GM12878 (cell line): ENCODE measurements at regions not wholly inside any gene's neighbourhood (a gene's known extent, or its start where the extent isn't known, plus 50 kb on each side); places are given as distances from the start of the nearest gene placed in this dataset.
"Not testable (repeated sequence)": the region's sequence is repeated elsewhere in the genome, so short reads cannot be mapped to it uniquely, and the experiment has no call there.

Experiments
- CBX3 ChIP-seq: fragments of 200-600 bp; sonication (generic); IDR thresholded peaks from 2 replicates; pipeline ENCODE4 v1.6.1; 2016; ENCODE audit warnings: low read depth, borderline replicate concordance
- EGR1 ChIP-seq, 2 experiments: IDR thresholded peaks; 1 replicate in 1 of 2; 2 replicates in 1 of 2; pipeline ENCODE4 v1.6.1; 2011 to 2012; ENCODE audit warnings: low read depth in 2 of 2, low read length in 2 of 2, borderline replicate concordance in 1 of 2, mild to moderate bottlenecking in 1 of 2, moderate library complexity in 1 of 2
- EP300 ChIP-seq, 2 experiments: fragments of 150-350 bp in 1 of 2; IDR thresholded peaks; 2 replicates each; pipeline ENCODE4 v1.6.1; 2011 to 2012; ENCODE audit warnings: low read depth in 2 of 2, low read length in 2 of 2, borderline replicate concordance in 1 of 2, improper control_type of control experiment in 1 of 2, inconsistent platforms in 1 of 2; ENCODE audit not compliant: control insufficient read depth in 1 of 2
- ESRRA ChIP-seq: IDR thresholded peaks from 2 replicates; pipeline ENCODE4 v1.6.1; 2012; ENCODE audit warnings: mild to moderate bottlenecking, low read length, improper control_type of control experiment
- FOXM1 ChIP-seq: IDR thresholded peaks from 2 replicates; pipeline ENCODE4 v1.6.1; 2012; ENCODE audit warnings: low read depth, mild to moderate bottlenecking, inconsistent platforms, low read length, moderate library complexity
- MYB ChIP-seq: fragments of 150-350 bp; IDR thresholded peaks from 2 replicates; pipeline ENCODE4 v1.6.1; 2014; ENCODE audit warnings: mild to moderate bottlenecking, low read depth, low read length, borderline replicate concordance
- RAD51 ChIP-seq: fragments of 450-650 bp; IDR thresholded peaks from 2 replicates; pipeline ENCODE4 v1.6.1; 2016; ENCODE audit warnings: moderate library complexity, mild to moderate bottlenecking, inconsistent platforms
- RFX5 ChIP-seq: IDR thresholded peaks from 2 replicates; pipeline ENCODE4 v1.6.1; 2011; ENCODE audit warnings: low read depth, low read length, improper control_type of control experiment
- TAF1 ChIP-seq: IDR thresholded peaks from 2 replicates; pipeline ENCODE4 v1.6.1; 2011; ENCODE audit warnings: mild to moderate bottlenecking, low read depth, low read length, borderline replicate concordance
- USF1 ChIP-seq: IDR thresholded peaks from 2 replicates; pipeline ENCODE4 v1.6.1; 2011; ENCODE audit warnings: borderline replicate concordance, low read depth, mild to moderate bottlenecking, moderate library complexity, mixed read lengths, low read length; ENCODE audit not compliant: insufficient read depth; ENCODE audit errors: extremely low read length
- ZNF24 ChIP-seq: fragments of 450-650 bp; IDR thresholded peaks from 2 replicates; pipeline ENCODE4 v1.6.1; 2017; ENCODE audit warnings: antibody characterized with exemption, mild to moderate bottlenecking
- TF ChIP-seq, protein P1 (sequence below), 3 experiments: IDR thresholded peaks in 2 of 3; conservative IDR thresholded peaks in 1 of 3; 2 replicates each; pipeline ENCODE4 v1.5.1; 2011; ENCODE audit warnings: low read depth in 3 of 3, low read length in 3 of 3, mild to moderate bottlenecking in 3 of 3, control low read depth in 2 of 3, moderate library complexity in 2 of 3, inconsistent platforms in 1 of 3, mixed read lengths in 1 of 3; ENCODE audit not compliant: control insufficient read depth in 2 of 3, insufficient read depth in 1 of 3; ENCODE audit errors: extremely low read depth in 1 of 3
- TF ChIP-seq, protein P2 (sequence below): fragments of 450-650 bp; IDR thresholded peaks from 2 replicates; pipeline ENCODE4 v1.6.1; 2016; ENCODE audit warnings: mild to moderate bottlenecking
- TF ChIP-seq, protein P3 (sequence below): IDR thresholded peaks from 2 replicates; pipeline ENCODE4 v1.6.1; 2011; ENCODE audit warnings: borderline replicate concordance, low read depth, mild to moderate bottlenecking, moderate library complexity, low read length; ENCODE audit not compliant: insufficient read depth, poor library complexity, severe bottlenecking

GRCh38 chr7:125915381-125915948 is 985.8 kb upstream of the POT1 start:
- TF ChIP-seq, protein P1, sequence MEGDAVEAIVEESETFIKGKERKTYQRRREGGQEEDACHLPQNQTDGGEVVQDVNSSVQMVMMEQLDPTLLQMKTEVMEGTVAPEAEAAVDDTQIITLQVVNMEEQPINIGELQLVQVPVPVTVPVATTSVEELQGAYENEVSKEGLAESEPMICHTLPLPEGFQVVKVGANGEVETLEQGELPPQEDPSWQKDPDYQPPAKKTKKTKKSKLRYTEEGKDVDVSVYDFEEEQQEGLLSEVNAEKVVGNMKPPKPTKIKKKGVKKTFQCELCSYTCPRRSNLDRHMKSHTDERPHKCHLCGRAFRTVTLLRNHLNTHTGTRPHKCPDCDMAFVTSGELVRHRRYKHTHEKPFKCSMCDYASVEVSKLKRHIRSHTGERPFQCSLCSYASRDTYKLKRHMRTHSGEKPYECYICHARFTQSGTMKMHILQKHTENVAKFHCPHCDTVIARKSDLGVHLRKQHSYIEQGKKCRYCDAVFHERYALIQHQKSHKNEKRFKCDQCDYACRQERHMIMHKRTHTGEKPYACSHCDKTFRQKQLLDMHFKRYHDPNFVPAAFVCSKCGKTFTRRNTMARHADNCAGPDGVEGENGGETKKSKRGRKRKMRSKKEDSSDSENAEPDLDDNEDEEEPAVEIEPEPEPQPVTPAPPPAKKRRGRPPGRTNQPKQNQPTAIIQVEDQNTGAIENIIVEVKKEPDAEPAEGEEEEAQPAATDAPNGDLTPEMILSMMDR (IDR thresholded peaks at IDR 0.05 in 2 of 3, conservative IDR thresholded peaks at IDR 0.05 in 1 of 3; ENCODE audit: control insufficient read depth in 2 of 3, extremely low read depth in 1 of 3, insufficient read depth in 1 of 3, low read depth in 3 of 3, low read length in 3 of 3), result not testable (repeated sequence)
- TF ChIP-seq, protein P2, sequence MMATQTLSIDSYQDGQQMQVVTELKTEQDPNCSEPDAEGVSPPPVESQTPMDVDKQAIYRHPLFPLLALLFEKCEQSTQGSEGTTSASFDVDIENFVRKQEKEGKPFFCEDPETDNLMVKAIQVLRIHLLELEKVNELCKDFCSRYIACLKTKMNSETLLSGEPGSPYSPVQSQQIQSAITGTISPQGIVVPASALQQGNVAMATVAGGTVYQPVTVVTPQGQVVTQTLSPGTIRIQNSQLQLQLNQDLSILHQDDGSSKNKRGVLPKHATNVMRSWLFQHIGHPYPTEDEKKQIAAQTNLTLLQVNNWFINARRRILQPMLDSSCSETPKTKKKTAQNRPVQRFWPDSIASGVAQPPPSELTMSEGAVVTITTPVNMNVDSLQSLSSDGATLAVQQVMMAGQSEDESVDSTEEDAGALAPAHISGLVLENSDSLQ, result not testable (repeated sequence)
- not testable (repeated sequence) for TF ChIP-seq RFX5; EP300 (IDR thresholded peaks at IDR 0.05; ENCODE audit: borderline replicate concordance in 1 of 2, control insufficient read depth in 1 of 2, low read depth in 2 of 2, low read length in 2 of 2); ESRRA; MYB; FOXM1; USF1; CBX3; ZNF24; RAD51; EGR1 (IDR thresholded peaks at IDR 0.05; ENCODE audit: borderline replicate concordance in 1 of 2, low read depth in 2 of 2, low read length in 2 of 2); TAF1
- TF ChIP-seq, protein P3, sequence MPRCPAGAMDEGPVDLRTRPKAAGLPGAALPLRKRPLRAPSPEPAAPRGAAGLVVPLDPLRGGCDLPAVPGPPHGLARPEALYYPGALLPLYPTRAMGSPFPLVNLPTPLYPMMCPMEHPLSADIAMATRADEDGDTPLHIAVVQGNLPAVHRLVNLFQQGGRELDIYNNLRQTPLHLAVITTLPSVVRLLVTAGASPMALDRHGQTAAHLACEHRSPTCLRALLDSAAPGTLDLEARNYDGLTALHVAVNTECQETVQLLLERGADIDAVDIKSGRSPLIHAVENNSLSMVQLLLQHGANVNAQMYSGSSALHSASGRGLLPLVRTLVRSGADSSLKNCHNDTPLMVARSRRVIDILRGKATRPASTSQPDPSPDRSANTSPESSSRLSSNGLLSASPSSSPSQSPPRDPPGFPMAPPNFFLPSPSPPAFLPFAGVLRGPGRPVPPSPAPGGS, result not testable (repeated sequence)
